Right kidney (tissue), 1 donor: ENCODE measurements at regions not wholly inside any gene's neighbourhood (a gene's known extent, or its start where the extent isn't known, plus 50 kb on each side); places are given as distances from the start of the nearest gene placed in this dataset.

Experiments
- DNase-seq: peaks from one replicate; pipeline ENCODE4 v3.0.0-alpha.2; 2016

- DNase-seq = no peak
These were observed 51.3 kb downstream of the GADD45G start for GRCh38 chr9:89655990-89656657.

GRCh38 chr9:89657295-89657694 lies 52.5 kb downstream of the GADD45G start:
- DNase-seq = no peak

- DNase-seq = no peak
These were observed 53.0 kb downstream of the GADD45G start for GRCh38 chr9:89657765-89658164.

GRCh38 chr9:89658401-89658800 lies 53.6 kb downstream of the GADD45G start:
- no peak for DNase-seq

GRCh38 chr9:89658931-89659330 lies 54.1 kb downstream of the GADD45G start:
- DNase-seq = no peak

- DNase-seq = no peak
These were observed 54.7 kb downstream of the GADD45G start for GRCh38 chr9:89659473-89659872.

GRCh38 chr9:89659891-89660685 lies 55.3 kb downstream of the GADD45G start:
- no peak for DNase-seq

GRCh38 chr9:89661391-89661949 lies 56.7 kb downstream of the GADD45G start:
- no peak for DNase-seq

GRCh38 chr9:89661956-89662717 lies 57.3 kb downstream of the GADD45G start:
- DNase-seq = peak; percentile 90

GRCh38 chr9:89662718-89663613 lies 58.2 kb downstream of the GADD45G start:
- DNase-seq = no peak

GRCh38 chr9:89663614-89663970 lies 58.8 kb downstream of the GADD45G start:
- no peak for DNase-seq

- no peak for DNase-seq
These were observed 59.2 kb downstream of the GADD45G start for GRCh38 chr9:89664010-89664409.

- no peak for DNase-seq
These were observed 60.1 kb downstream of the GADD45G start for GRCh38 chr9:89664896-89665329.

GRCh38 chr9:89666364-89666763 lies 61.6 kb downstream of the GADD45G start:
- no peak for DNase-seq

GRCh38 chr9:89666950-89667349 lies 62.1 kb downstream of the GADD45G start:
- DNase-seq = no peak

- DNase-seq = no peak
These were observed 62.9 kb downstream of the GADD45G start for GRCh38 chr9:89667726-89668125.

- DNase-seq = no peak
These were observed 63.5 kb downstream of the GADD45G start for GRCh38 chr9:89668216-89668865.

- DNase-seq = no peak
These were observed 64.0 kb downstream of the GADD45G start for GRCh38 chr9:89668866-89669246.

- no peak for DNase-seq
These were observed 64.6 kb downstream of the GADD45G start for GRCh38 chr9:89669361-89669842.

GRCh38 chr9:89670114-89670513 lies 65.3 kb downstream of the GADD45G start:
- DNase-seq = no peak

GRCh38 chr9:89670801-89671434 lies 66.1 kb downstream of the GADD45G start:
- DNase-seq = no peak
